ENCODE measurements at regions not wholly inside any gene's neighbourhood (a gene's known extent, or its start where the extent isn't known, plus 50 kb on each side); places are given as distances from the start of the nearest gene placed in this dataset.

- TF ChIP-seq POLR2AphosphoS5 (IDR thresholded peaks at IDR 0.05; ENCODE audit: low read depth) = no peak
- no peak for TF ChIP-seq GABPA (IDR thresholded peaks at IDR 0.05; ENCODE audit: low read depth)
- no peak for TF ChIP-seq CTCF (IDR thresholded peaks at IDR 0.05; ENCODE audit: insufficient read depth, low read length)
- no peak for TF ChIP-seq REST (IDR thresholded peaks at IDR 0.05; ENCODE audit: insufficient replicate concordance, low read depth)
- no peak for TF ChIP-seq SPI1 (IDR thresholded peaks at IDR 0.05; ENCODE audit: borderline replicate concordance, low read depth)
Observed at GRCh38 chr2:150640039-150640438, 152.6 kb upstream of the RND3 start.
